ENCODE measurements at regions not wholly inside any gene's neighbourhood (a gene's known extent, or its start where the extent isn't known, plus 50 kb on each side); places are given as distances from the start of the nearest gene placed in this dataset.
"Not testable (repeated sequence)": the region's sequence is repeated elsewhere in the genome, so short reads cannot be mapped to it uniquely, and the experiment has no call there.

GRCh38 chr1:41981796-41982195 lies 63.1 kb upstream of the HIVEP3 start:
- no peak for DNase-seq (ENCODE audit: low read depth)

GRCh38 chr1:41980827-41981653 lies 62.3 kb upstream of the HIVEP3 start:
- no peak for DNase-seq (ENCODE audit: low read depth)

- no peak for DNase-seq (ENCODE audit: low read depth)
These were observed 60.3 kb upstream of the HIVEP3 start for GRCh38 chr1:41978986-41979385.

- DNase-seq (ENCODE audit: low read depth) = no peak
These were observed 58.6 kb upstream of the HIVEP3 start for GRCh38 chr1:41977326-41977725.

- DNase-seq (ENCODE audit: low read depth) = no peak
These were observed 57.9 kb upstream of the HIVEP3 start for GRCh38 chr1:41976671-41977070.

- DNase-seq (ENCODE audit: low read depth) = no peak
These were observed 57.3 kb upstream of the HIVEP3 start for GRCh38 chr1:41975850-41976569.

- DNase-seq (ENCODE audit: low read depth) = no peak
These were observed 56.4 kb upstream of the HIVEP3 start for GRCh38 chr1:41975121-41975520.

GRCh38 chr1:41968557-41968956 lies 49.8 kb upstream of the HIVEP3 start:
- not testable (repeated sequence) for DNase-seq (ENCODE audit: low read depth)

Measured in T follicular helper cell (primary cell).